Endothelial cell of umbilical vein (primary cell): ENCODE measurements at regions not wholly inside any gene's neighbourhood (a gene's known extent, or its start where the extent isn't known, plus 50 kb on each side); places are given as distances from the start of the nearest gene placed in this dataset.

Source experiments
- CTCF ChIP-seq, 2 donors: IDR thresholded peaks; 1 replicate in 1 of 2; 2 replicates in 1 of 2; pipeline ENCODE4 v1.5.1; 2011; ENCODE audit warnings: low read length in 2 of 2, mild to moderate bottlenecking in 2 of 2, moderate library complexity in 2 of 2, control low read depth in 1 of 2, inconsistent platforms in 1 of 2, low read depth in 1 of 2; ENCODE audit not compliant: insufficient read depth in 1 of 2; ENCODE audit errors: extremely low read depth in 1 of 2
- EZH2 ChIP-seq: IDR thresholded peaks from 2 replicates; pipeline ENCODE4 v1.6.1; 2012; ENCODE audit warnings: borderline replicate concordance, low read depth, mild to moderate bottlenecking, moderate library complexity, low read length, inconsistent platforms; ENCODE audit not compliant: severe bottlenecking
- GATA2 ChIP-seq: IDR thresholded peaks from 2 replicates; pipeline ENCODE4 v1.7.0; 2011; ENCODE audit warnings: low read depth, mild to moderate bottlenecking, moderate library complexity, mixed read lengths, low read length; ENCODE audit not compliant: insufficient read length, insufficient read depth
- POLR2AphosphoS5 ChIP-seq: IDR thresholded peaks from 2 replicates; pipeline ENCODE4 v1.6.1; 2012; ENCODE audit warnings: low read depth, mild to moderate bottlenecking, control low read depth, low read length, moderate library complexity; ENCODE audit not compliant: insufficient read depth

- TF ChIP-seq POLR2AphosphoS5 (no peak), EZH2 (no peak), CTCF (IDR thresholded peaks at IDR 0.05; ENCODE audit: extremely low read depth in 1 of 2, insufficient read depth in 1 of 2, low read depth in 1 of 2, low read length in 2 of 2) (no peak), GATA2 (no peak)
These were observed 614.6 kb downstream of the TBC1D22A start for GRCh38 chr22:47376901-47377505.
